Astrocyte of the spinal cord (primary cell): ENCODE measurements at regions not wholly inside any gene's neighbourhood (a gene's known extent, or its start where the extent isn't known, plus 50 kb on each side); places are given as distances from the start of the nearest gene placed in this dataset.

Experiments used
- DNase-seq: peaks from one replicate; pipeline ENCODE4 v3.0.0; 2011; ENCODE audit warnings: low read depth, low spot score
- H3K4me3 ChIP-seq: 2 replicates; pipeline ENCODE4 v1.5.1; 2011; ENCODE audit warnings: low read depth, mild to moderate bottlenecking, low read length, moderate library complexity
- in situ Hi-C: cut with HindIII; loops from 2 replicates; pipeline ENCODE4 v1.10.0; 2017; ENCODE audit warnings: low sequenced_read_pairs
- TF ChIP-seq, protein P1 (sequence below): IDR thresholded peaks from 2 replicates; pipeline ENCODE4 v1.5.1; 2012; ENCODE audit warnings: low read depth, mild to moderate bottlenecking, low read length, inconsistent platforms

- in situ Hi-C loops, result no loop called here
- TF ChIP-seq, protein P1, sequence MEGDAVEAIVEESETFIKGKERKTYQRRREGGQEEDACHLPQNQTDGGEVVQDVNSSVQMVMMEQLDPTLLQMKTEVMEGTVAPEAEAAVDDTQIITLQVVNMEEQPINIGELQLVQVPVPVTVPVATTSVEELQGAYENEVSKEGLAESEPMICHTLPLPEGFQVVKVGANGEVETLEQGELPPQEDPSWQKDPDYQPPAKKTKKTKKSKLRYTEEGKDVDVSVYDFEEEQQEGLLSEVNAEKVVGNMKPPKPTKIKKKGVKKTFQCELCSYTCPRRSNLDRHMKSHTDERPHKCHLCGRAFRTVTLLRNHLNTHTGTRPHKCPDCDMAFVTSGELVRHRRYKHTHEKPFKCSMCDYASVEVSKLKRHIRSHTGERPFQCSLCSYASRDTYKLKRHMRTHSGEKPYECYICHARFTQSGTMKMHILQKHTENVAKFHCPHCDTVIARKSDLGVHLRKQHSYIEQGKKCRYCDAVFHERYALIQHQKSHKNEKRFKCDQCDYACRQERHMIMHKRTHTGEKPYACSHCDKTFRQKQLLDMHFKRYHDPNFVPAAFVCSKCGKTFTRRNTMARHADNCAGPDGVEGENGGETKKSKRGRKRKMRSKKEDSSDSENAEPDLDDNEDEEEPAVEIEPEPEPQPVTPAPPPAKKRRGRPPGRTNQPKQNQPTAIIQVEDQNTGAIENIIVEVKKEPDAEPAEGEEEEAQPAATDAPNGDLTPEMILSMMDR, result no peak
- DNase-seq, result no peak
- no peak overlapping the region for H3K4me3 ChIP-seq
Measured at GRCh38 chr11:44397586-44398178, 87.7 kb upstream of the ALX4 start.

DNA sequence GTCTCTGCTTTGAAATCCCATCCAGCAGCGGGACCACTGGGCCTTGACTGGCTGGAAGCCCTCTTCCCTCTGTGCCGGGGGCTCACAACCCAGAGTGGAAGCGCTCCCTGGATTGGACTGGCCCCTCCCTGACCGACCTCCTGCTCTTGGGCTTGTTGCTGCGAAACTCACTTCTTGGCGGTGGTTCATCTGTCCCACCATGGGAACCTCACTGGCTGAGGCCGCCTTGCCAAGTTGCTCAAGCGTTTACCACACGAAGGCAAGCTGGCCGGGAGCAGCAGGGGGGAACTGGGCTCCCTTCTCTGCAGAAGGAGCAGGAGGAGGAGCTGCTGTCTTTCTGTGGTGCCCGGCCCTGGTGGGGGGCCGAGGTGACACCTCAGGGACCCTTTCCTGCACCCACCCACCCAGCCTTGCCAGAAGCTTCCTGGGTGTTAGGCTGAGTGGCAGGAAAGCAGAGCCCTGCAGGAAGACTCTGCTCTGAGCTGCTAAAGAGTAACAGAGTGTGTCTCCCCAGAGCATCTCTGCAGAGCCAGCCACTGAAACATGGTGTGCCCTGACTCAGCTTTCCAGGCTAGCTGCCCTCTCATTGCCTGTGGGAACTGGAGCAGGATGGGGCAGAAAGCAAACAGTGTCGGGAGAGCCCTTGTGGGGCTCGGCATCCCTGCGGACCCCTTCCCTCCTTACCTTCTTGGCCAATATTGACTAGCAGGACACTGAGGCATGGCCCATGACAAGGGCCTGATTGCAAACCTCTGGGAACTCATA lies 88.5 kb upstream of the ALX4 start:
- no peak overlapping the region for H3K4me3 ChIP-seq
- in situ Hi-C loops, result no loop called here
- TF ChIP-seq, protein P1, result no peak
- DNase-seq, result no peak

DNA sequence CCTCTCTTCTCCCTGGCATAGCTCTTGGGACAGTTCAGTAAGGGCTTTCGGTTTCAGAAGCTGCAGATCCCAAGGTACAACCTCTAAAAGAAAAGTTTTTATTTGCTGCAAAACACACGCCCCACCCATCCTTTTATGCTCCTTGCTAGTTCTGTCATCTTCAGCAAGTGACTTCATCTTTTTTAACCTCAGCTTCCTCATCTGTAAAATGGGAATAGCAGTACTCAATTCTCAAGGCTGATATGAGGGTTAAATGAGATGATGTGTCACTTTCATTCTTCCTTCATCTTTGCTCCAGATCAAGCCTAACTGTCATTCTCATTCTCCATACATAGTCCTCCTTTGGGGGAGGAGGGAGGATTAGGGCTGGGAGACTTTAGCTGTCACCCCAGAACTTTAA lies 90.0 kb upstream of the ALX4 start:
- no peak for DNase-seq
- no peak overlapping the region for H3K4me3 ChIP-seq
- in situ Hi-C loops, result no loop called here
- TF ChIP-seq, protein P1, result no peak

DNA sequence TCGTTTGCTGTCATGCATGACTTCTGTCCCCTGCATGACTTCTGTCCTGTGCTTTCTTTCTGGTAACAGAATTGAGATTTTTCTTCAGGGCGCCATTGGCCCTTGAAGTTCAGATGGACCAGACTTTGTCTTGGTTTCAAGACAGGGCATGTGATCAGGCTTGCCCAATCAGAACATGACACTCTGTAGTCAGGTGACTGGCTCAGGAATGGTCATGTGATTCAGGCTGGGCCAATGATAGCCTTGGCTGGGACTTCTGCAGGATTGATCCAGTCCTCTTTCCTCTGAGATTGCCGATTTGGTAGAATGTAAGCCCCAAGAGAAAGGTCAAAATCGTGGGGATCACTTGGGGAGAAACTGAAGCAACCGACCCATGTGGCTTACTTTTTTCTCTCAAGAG lies 90.5 kb upstream of the ALX4 start:
- TF ChIP-seq, protein P1, result no peak
- DNase-seq, result no peak
- H3K4me3 ChIP-seq, result no peak overlapping the region
- in situ Hi-C loops, result no loop called here

- TF ChIP-seq, protein P1, result no peak
- no peak for DNase-seq
- no peak overlapping the region for H3K4me3 ChIP-seq
- in situ Hi-C loops, result no loop called here
Measured at GRCh38 chr11:44402466-44403075, 92.6 kb upstream of the ALX4 start.

DNA sequence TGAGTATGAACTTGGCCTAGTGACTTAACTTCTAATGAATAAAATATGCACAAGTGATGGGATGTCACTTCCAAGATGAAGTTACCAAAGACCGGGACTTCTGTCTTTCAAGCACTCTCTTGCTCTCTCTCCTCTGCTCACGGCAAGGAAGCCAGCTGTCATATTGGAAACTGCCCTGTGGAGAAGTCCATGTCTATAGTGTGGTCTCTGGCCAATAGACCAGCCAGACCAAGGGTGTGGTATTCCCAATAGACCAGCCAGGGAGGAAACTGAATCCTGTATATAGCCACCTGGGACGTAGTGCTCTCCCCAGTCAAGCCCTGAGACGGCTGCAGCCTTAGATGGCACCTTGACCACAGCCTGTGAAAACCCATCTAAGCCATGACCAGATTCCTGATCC lies 93.2 kb upstream of the ALX4 start:
- TF ChIP-seq, protein P1, result no peak
- no peak for DNase-seq
- in situ Hi-C loops, result no loop called here
- no peak overlapping the region for H3K4me3 ChIP-seq
